Nephron (organoid): ENCODE measurements at regions not wholly inside any gene's neighbourhood (a gene's known extent, or its start where the extent isn't known, plus 50 kb on each side); places are given as distances from the start of the nearest gene placed in this dataset.
A peak's percentile ranks its signal among the peaks of the same experiment; 100 is the strongest.

ENCODE experiments used
- H3K27ac Mint-ChIP-seq, 3 experiments: 2 replicates each; pipeline ENCODE4 v1.8.0; 2020; ENCODE audit warnings: mixed read lengths in 3 of 3, mild to moderate bottlenecking in 2 of 3, moderate library complexity in 1 of 3
- H3K27me3 Mint-ChIP-seq: 2 replicates; pipeline ENCODE4 v1.8.0; 2021; ENCODE audit warnings: low read depth, mild to moderate bottlenecking, moderate library complexity, mixed read lengths
- H3K36me3 Mint-ChIP-seq: 2 replicates; pipeline ENCODE4 v1.8.0; 2020; ENCODE audit warnings: low read depth, mixed read lengths
- H3K4me1 Mint-ChIP-seq: 2 replicates; pipeline ENCODE4 v1.8.0; 2020; ENCODE audit warnings: mixed read lengths
- H3K4me3 Mint-ChIP-seq, 3 experiments: 2 replicates each; pipeline ENCODE4 v1.8.0; 2020; ENCODE audit warnings: mild to moderate bottlenecking in 3 of 3, mixed read lengths in 3 of 3, moderate library complexity in 2 of 3
- H3K9me3 Mint-ChIP-seq: 2 replicates; pipeline ENCODE4 v1.8.0; 2020; ENCODE audit warnings: mixed read lengths
- TF ChIP-seq, protein P1 (sequence below), 3 experiments: fragments of 200-600 bp; sonication (generic); IDR thresholded peaks; one replicate each; pipeline ENCODE4 v1.5.0; 2021; ENCODE audit warnings: antibody characterized with exemption in 3 of 3; ENCODE audit not compliant: unreplicated experiment in 3 of 3

DNA sequence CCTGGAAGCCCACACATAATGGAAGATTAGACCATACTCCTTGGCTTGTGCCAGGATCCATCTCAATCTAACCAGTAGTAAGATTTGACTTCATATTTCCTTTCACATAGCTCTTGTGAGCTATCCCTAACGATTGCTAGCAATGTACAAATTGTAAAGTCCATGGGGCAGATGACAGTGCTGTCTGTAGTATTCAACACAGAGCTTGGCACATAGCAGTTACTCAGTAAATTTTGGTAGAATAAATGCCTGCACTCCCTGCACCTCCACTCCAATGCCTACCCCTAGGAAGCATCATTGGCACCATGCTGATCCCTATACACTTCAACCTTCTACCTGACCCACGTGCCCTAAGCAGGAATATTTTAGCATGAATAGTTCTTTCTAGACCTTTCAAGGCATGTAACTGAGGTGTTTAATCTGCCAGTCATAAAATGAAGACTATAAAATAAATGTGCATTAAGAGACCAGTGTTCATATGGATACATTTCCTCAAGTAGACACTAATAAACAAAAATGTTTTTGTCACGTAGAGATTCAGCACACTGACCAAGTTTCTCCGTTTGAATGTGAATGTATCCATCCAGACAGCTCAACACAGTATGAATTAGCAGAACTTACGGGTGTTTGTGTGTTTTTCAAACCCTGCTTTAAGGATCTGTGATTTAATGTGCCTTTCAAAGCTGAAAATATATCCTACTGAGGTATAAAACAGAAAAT is 98.8 kb downstream of the BMP4 start:
- TF ChIP-seq, protein P1, sequence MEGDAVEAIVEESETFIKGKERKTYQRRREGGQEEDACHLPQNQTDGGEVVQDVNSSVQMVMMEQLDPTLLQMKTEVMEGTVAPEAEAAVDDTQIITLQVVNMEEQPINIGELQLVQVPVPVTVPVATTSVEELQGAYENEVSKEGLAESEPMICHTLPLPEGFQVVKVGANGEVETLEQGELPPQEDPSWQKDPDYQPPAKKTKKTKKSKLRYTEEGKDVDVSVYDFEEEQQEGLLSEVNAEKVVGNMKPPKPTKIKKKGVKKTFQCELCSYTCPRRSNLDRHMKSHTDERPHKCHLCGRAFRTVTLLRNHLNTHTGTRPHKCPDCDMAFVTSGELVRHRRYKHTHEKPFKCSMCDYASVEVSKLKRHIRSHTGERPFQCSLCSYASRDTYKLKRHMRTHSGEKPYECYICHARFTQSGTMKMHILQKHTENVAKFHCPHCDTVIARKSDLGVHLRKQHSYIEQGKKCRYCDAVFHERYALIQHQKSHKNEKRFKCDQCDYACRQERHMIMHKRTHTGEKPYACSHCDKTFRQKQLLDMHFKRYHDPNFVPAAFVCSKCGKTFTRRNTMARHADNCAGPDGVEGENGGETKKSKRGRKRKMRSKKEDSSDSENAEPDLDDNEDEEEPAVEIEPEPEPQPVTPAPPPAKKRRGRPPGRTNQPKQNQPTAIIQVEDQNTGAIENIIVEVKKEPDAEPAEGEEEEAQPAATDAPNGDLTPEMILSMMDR (IDR thresholded peaks at IDR 0.05; ENCODE audit: unreplicated experiment in 3 of 3): no peak
- Mint-ChIP-seq H3K9me3 (no peaks in the 10 kb centered on the region), H3K4me1 (no peaks in the 10 kb centered on the region), H3K27ac (peak overlapping the region; percentile 26 to 95 (median 83)), H3K4me3 (no peak overlapping the region), H3K36me3 (no peaks in the 10 kb centered on the region), H3K27me3 (peaks cover 5% of the 10 kb centered on the region)

GRCh38 chr14:53855574-53855973 is 101.1 kb downstream of the BMP4 start:
- Mint-ChIP-seq H3K4me3 (no peak overlapping the region), H3K9me3 (no peaks in the 10 kb centered on the region), H3K4me1 (peaks cover 6% of the 10 kb centered on the region), H3K36me3 (no peaks in the 10 kb centered on the region), H3K27ac (no peak overlapping the region), H3K27me3 (no peaks in the 10 kb centered on the region)
- TF ChIP-seq, protein P1 (IDR thresholded peaks at IDR 0.05; ENCODE audit: unreplicated experiment in 3 of 3): no peak

DNA sequence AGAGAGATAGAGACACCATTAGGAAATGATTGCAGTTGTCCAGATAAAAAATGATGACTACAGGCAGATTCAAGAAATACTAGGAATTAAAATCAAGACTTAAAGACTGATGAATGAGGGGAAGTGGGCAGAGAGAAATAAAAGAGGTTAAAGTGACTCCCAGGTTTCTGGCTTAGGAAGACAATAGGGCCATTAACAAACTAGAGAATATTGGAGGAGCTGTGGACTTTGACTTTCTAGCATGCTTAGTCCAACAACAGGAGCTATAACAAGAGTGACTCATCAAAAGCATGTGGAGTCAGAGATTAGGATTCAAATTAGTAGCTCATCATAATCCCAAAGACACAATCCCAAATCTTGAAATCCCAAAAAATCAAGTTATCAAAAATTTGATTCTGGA is 101.5 kb downstream of the BMP4 start:
- Mint-ChIP-seq H3K27ac (no peak overlapping the region), H3K27me3 (no peaks in the 10 kb centered on the region), H3K4me1 (peaks cover 11% of the 10 kb centered on the region), H3K9me3 (no peaks in the 10 kb centered on the region), H3K36me3 (no peaks in the 10 kb centered on the region), H3K4me3 (no peak overlapping the region)
- TF ChIP-seq, protein P1 (IDR thresholded peaks at IDR 0.05; ENCODE audit: unreplicated experiment in 3 of 3): no peak

- Mint-ChIP-seq H3K27ac (peak overlapping the region in 1 of 3 experiments; percentile 19), H3K27me3 (no peaks in the 10 kb centered on the region), H3K4me3 (no peak overlapping the region), H3K4me1 (peaks cover 11% of the 10 kb centered on the region), H3K36me3 (no peaks in the 10 kb centered on the region), H3K9me3 (no peaks in the 10 kb centered on the region)
- TF ChIP-seq, protein P1 (IDR thresholded peaks at IDR 0.05; ENCODE audit: unreplicated experiment in 3 of 3): no peak
Measured at GRCh38 chr14:53851394-53852090, 105.1 kb downstream of the BMP4 start.

- H3K36me3 Mint-ChIP-seq: no peaks in the 10 kb centered on the region
- H3K9me3 Mint-ChIP-seq: no peaks in the 10 kb centered on the region
- peaks cover 11% of the 10 kb centered on the region for H3K4me1 Mint-ChIP-seq
- peak overlapping the region; percentile 2 to 19 (median 8) for H3K27ac Mint-ChIP-seq
- H3K4me3 Mint-ChIP-seq: no peak overlapping the region
- TF ChIP-seq, protein P1 (IDR thresholded peaks at IDR 0.05; ENCODE audit: unreplicated experiment in 3 of 3): no peak
- H3K27me3 Mint-ChIP-seq: no peaks in the 10 kb centered on the region
Measured at GRCh38 chr14:53850714-53851296, 105.8 kb downstream of the BMP4 start.
